DMS153 treated with DMSO at 0.1 percent for 48 hours (cell line): ENCODE measurements at regions not wholly inside any gene's neighbourhood (a gene's known extent, or its start where the extent isn't known, plus 50 kb on each side); places are given as distances from the start of the nearest gene placed in this dataset.
"Not testable (repeated sequence)": the region's sequence is repeated elsewhere in the genome, so short reads cannot be mapped to it uniquely, and the experiment has no call there.

ENCODE experiments used
- DNase-seq: peaks from one replicate; lab custom pipeline; 2025; ENCODE audit not compliant: unreplicated experiment; lab: John Stamatoyannopoulos, UW

- no peak for DNase-seq
These were observed 111.3 kb upstream of the MRI1 start for GRCh38 chr19:13652810-13653590.

GRCh38 chr19:13646758-13647157, 117.6 kb upstream of the MRI1 start:
- DNase-seq, result no peak

- no peak for DNase-seq
These were observed 119.7 kb upstream of the MRI1 start for GRCh38 chr19:13644645-13645044.

- no peak for DNase-seq
These were observed 123.7 kb upstream of the MRI1 start for GRCh38 chr19:13640611-13641010.

GRCh38 chr19:13639342-13639929, 124.9 kb upstream of the MRI1 start:
- DNase-seq, result no peak

GRCh38 chr19:13637664-13638063, 126.7 kb upstream of the MRI1 start:
- no peak for DNase-seq

GRCh38 chr19:13634658-13635057, 128.4 kb upstream of the CACNA1A start:
- DNase-seq, result no peak

GRCh38 chr19:13633522-13633922, 127.2 kb upstream of the CACNA1A start:
- no peak for DNase-seq

- DNase-seq, result peak; percentile 98
These were observed 126.8 kb upstream of the CACNA1A start for GRCh38 chr19:13633109-13633508.

GRCh38 chr19:13632164-13632563, 125.9 kb upstream of the CACNA1A start:
- DNase-seq, result not testable (repeated sequence)

GRCh38 chr19:13629687-13630357, 123.5 kb upstream of the CACNA1A start:
- no peak for DNase-seq

- no peak for DNase-seq
These were observed 121.3 kb upstream of the CACNA1A start for GRCh38 chr19:13627531-13627930.

- peak; percentile 48 for DNase-seq
These were observed 117.7 kb upstream of the CACNA1A start for GRCh38 chr19:13623716-13624710.

GRCh38 chr19:13622766-13623715, 116.8 kb upstream of the CACNA1A start:
- DNase-seq, result no peak

GRCh38 chr19:13621413-13621812, 115.1 kb upstream of the CACNA1A start:
- no peak for DNase-seq

GRCh38 chr19:13619203-13619632, 112.9 kb upstream of the CACNA1A start:
- DNase-seq, result no peak

- DNase-seq, result no peak
These were observed 109.6 kb upstream of the CACNA1A start for GRCh38 chr19:13615890-13616289.

- peak; percentile 87 for DNase-seq
These were observed 107.2 kb upstream of the CACNA1A start for GRCh38 chr19:13613447-13613846.

- DNase-seq, result no peak
These were observed 105.3 kb upstream of the CACNA1A start for GRCh38 chr19:13611596-13611995.
